SK-N-SH (cell line): ENCODE measurements at regions not wholly inside any gene's neighbourhood (a gene's known extent, or its start where the extent isn't known, plus 50 kb on each side); places are given as distances from the start of the nearest gene placed in this dataset.

Experiments used
- CTCF ChIA-PET: fragments of 300-600, 350-600 bp; formaldehyde crosslinking; extraction: SDS; loops from one replicate; lab custom pipeline; 2021; lab: Yijun Ruan, JAX
- POLR2A ChIA-PET: fragments of 350-600 bp; sonication (Branson Sonifier 250); formaldehyde crosslinking; extraction: SDS; loops from one replicate; lab custom pipeline; 2020; ENCODE audit warnings: antibody characterized with exemption, inconsistent platforms; lab: Yijun Ruan, JAX
- DNase-seq: peaks from one replicate; pipeline ENCODE4 v3.0.0; 2012
- H2AFZ ChIP-seq: fragments of 200-600 bp; sonication (generic); 2 replicates; pipeline ENCODE4 v1.8.1; 2016; ENCODE audit warnings: antibody characterized with exemption, mild to moderate bottlenecking, low read depth
- H3F3A ChIP-seq: fragments of 200-600 bp; sonication (generic); replicated peaks from 2 replicates; pipeline ENCODE3; 2016; ENCODE audit warnings: antibody characterized with exemption, mild to moderate bottlenecking; ENCODE audit not compliant: insufficient read depth
- H3K27ac ChIP-seq, 2 experiments: fragments of 200-500 bp in 1 of 2; fragments of 200-600 bp in 1 of 2; sonication (Bioruptor generic) in 1 of 2; sonication (generic), shearing (Covaris generic) in 1 of 2; 2 replicates each; pipeline versions ENCODE4 v1.5.1 to v1.6.1; 2014 to 2016; ENCODE audit warnings: low read depth in 2 of 2, inconsistent platforms in 1 of 2, low read length in 1 of 2, mild to moderate bottlenecking in 1 of 2, mixed read lengths in 1 of 2
- H3K27me3 ChIP-seq: fragments of 200-600 bp; sonication (generic), shearing (Covaris generic); 2 replicates; pipeline ENCODE4 v1.6.1; 2016; ENCODE audit warnings: mixed run types; ENCODE audit not compliant: insufficient read depth
- H3K36me3 ChIP-seq, 2 experiments: fragments of 200-500 bp in 1 of 2; fragments of 200-600 bp in 1 of 2; sonication (Bioruptor generic) in 1 of 2; sonication (generic) in 1 of 2; replicated peaks in 1 of 2; 2 replicates each; pipeline versions ENCODE3 to v1.5.1; 2014 to 2016; ENCODE audit warnings: low read length in 1 of 2, mild to moderate bottlenecking in 1 of 2; ENCODE audit not compliant: insufficient read depth in 2 of 2, control insufficient read depth in 1 of 2
- H3K4me1 ChIP-seq, 2 experiments: fragments of 200-500 bp in 1 of 2; fragments of 200-600 bp in 1 of 2; sonication (Bioruptor generic) in 1 of 2; sonication (generic), shearing (Covaris generic) in 1 of 2; 2 replicates each; pipeline versions ENCODE4 v1.5.1 to v1.6.1; 2014 to 2016; ENCODE audit warnings: low read depth in 1 of 2, low read length in 1 of 2, mixed run types in 1 of 2; ENCODE audit not compliant: insufficient read depth in 2 of 2, control insufficient read depth in 1 of 2
- H3K4me2 ChIP-seq: fragments of 200-600 bp; sonication (generic), shearing (Covaris generic); 2 replicates; pipeline ENCODE4 v1.6.1; 2017; ENCODE audit warnings: mixed run types
- H3K4me3 ChIP-seq, 2 experiments: fragments of 200-500 bp in 1 of 2; fragments of 200-600 bp in 1 of 2; sonication (Bioruptor generic) in 1 of 2; sonication (generic), shearing (Covaris generic) in 1 of 2; 2 replicates each; pipeline versions ENCODE4 v1.5.1 to v1.8.1; 2014 to 2016; ENCODE audit warnings: low read depth in 2 of 2, inconsistent platforms in 1 of 2, low read length in 1 of 2, mild to moderate bottlenecking in 1 of 2, mixed read lengths in 1 of 2, moderate library complexity in 1 of 2
- H3K79me2 ChIP-seq: fragments of 200-600 bp; sonication (generic); 2 replicates; pipeline ENCODE4 v1.8.1; 2017; ENCODE audit warnings: mild to moderate bottlenecking; ENCODE audit not compliant: insufficient read depth
- H3K9ac ChIP-seq: fragments of 200-600 bp; sonication (generic); 2 replicates; pipeline ENCODE4 v1.6.1; 2017; ENCODE audit warnings: mixed run types
- H3K9me2 ChIP-seq: fragments of 200-600 bp; sonication (generic); 2 replicates; pipeline ENCODE4 v1.6.1; 2017; ENCODE audit warnings: mixed run types
- H3K9me3 ChIP-seq: fragments of 200-600 bp; sonication (generic); 2 replicates; pipeline ENCODE4 v1.6.1; 2017; ENCODE audit warnings: mixed run types, mild to moderate bottlenecking, moderate library complexity
- H4K20me1 ChIP-seq: fragments of 200-600 bp; sonication (generic); 2 replicates; pipeline ENCODE4 v1.6.1; 2017; ENCODE audit warnings: mild to moderate bottlenecking, mixed run types; ENCODE audit not compliant: insufficient read depth
- CHD2 ChIP-seq: fragments of 150-350 bp; IDR thresholded peaks from 2 replicates; pipeline ENCODE4 v1.6.1; 2018; ENCODE audit warnings: low read length; ENCODE audit not compliant: partially characterized antibody
- ELF1 ChIP-seq: IDR thresholded peaks from 2 replicates; pipeline ENCODE4 v1.4.0; 2012
- EP300 ChIP-seq, 2 experiments: IDR thresholded peaks; 2 replicates each; pipeline versions ENCODE4 v1.4.0 to v1.6.1; 2012; ENCODE audit warnings: borderline replicate concordance in 1 of 2, low read depth in 1 of 2, low read length in 1 of 2
- EZH2phosphoT487 ChIP-seq: fragments of 200-600 bp; sonication (generic); IDR thresholded peaks from 2 replicates; pipeline ENCODE4 v1.6.1; 2017; ENCODE audit warnings: low read depth, mixed run types, mild to moderate bottlenecking, antibody characterized with exemption, moderate library complexity, borderline replicate concordance
- FOXM1 ChIP-seq: IDR thresholded peaks from 2 replicates; pipeline ENCODE4 v1.4.0; 2012; ENCODE audit warnings: low read depth, mild to moderate bottlenecking
- GABPA ChIP-seq: IDR thresholded peaks from 2 replicates; pipeline ENCODE4 v1.4.0; 2012; ENCODE audit warnings: low read depth, mild to moderate bottlenecking
- NRF1 ChIP-seq: IDR thresholded peaks from 2 replicates; pipeline ENCODE4 v1.6.1; 2012; ENCODE audit warnings: low read depth, mild to moderate bottlenecking, low read length
- POLR2AphosphoS5 ChIP-seq: IDR thresholded peaks from 2 replicates; pipeline ENCODE4 v1.6.1; 2012; ENCODE audit warnings: low read depth, low read length
- REST ChIP-seq: IDR thresholded peaks from 2 replicates; pipeline ENCODE4 v1.6.1; 2012; ENCODE audit warnings: mild to moderate bottlenecking, low read depth, low read length, moderate library complexity
- RFX5 ChIP-seq: IDR thresholded peaks from 2 replicates; pipeline ENCODE4 v1.6.1; 2012; ENCODE audit warnings: mild to moderate bottlenecking, improper control_type of control experiment, low read length
- SMC3 ChIP-seq: IDR thresholded peaks from 2 replicates; pipeline ENCODE4 v1.6.1; 2012; ENCODE audit warnings: low read depth, low read length, improper control_type of control experiment
- TAF1 ChIP-seq: IDR thresholded peaks from 2 replicates; pipeline ENCODE4 v1.6.1; 2012; ENCODE audit warnings: low read depth, mild to moderate bottlenecking, low read length, moderate library complexity, borderline replicate concordance
- TCF12 ChIP-seq: IDR thresholded peaks from 2 replicates; pipeline ENCODE4 v1.4.0; 2012
- ZBTB33 ChIP-seq: IDR thresholded peaks from 2 replicates; pipeline ENCODE4 v1.4.0; 2012; ENCODE audit warnings: low read depth, borderline replicate concordance
- WGBS: methylation state at CpG from one replicate; pipeline ENCODE4 v1.1.6; 2017; ENCODE audit warnings: low lambda C conversion rate; 5-methylcytosine and 5-hydroxymethylcytosine counted together
- TF ChIP-seq, protein P1 (sequence below): fragments of 150-350 bp; IDR thresholded peaks from 2 replicates; pipeline ENCODE4 v1.6.1; 2017; ENCODE audit warnings: antibody characterized with exemption, low read length, low read depth, borderline replicate concordance

- CTCF ChIA-PET = interaction anchor here (0.9 to 1.3 kb wide), 4 partner anchors 19 to 66 kb away, joined by 3 to 7 read pairs (median 3); no protein-coding TSS in a partner anchor
- WGBS = 60% methylated on average over 2 of the region's 2 CpGs
Measured at GRCh38 chr4:153061971-153062370, 125.8 kb downstream of the FHDC1 start.

More at GRCh38 chr4:153061971-153062370, 125.8 kb downstream of the FHDC1 start:
- DNase-seq = no peak
- Histone ChIP-seq H3K27me3 (peaks cover 18% of the 10 kb centered on the region), H3F3A (no peaks in the 10 kb centered on the region), H3K9ac (no peak overlapping the region), H3K79me2 (no peaks in the 10 kb centered on the region), H4K20me1 (no peaks in the 10 kb centered on the region), H3K9me3 (no peaks in the 10 kb centered on the region), H3K9me2 (no peaks in the 10 kb centered on the region), H3K4me1 (peaks cover 0 to 2% of the 10 kb centered on the region in 2 experiments; a peak in 1 of 4 replicates), H3K36me3 (no peaks in the 10 kb centered on the region), H3K27ac (no peak overlapping the region), H3K4me3 (no peak overlapping the region), H2AFZ (no peak overlapping the region), H3K4me2 (no peak overlapping the region)
- TF ChIP-seq, protein P1, sequence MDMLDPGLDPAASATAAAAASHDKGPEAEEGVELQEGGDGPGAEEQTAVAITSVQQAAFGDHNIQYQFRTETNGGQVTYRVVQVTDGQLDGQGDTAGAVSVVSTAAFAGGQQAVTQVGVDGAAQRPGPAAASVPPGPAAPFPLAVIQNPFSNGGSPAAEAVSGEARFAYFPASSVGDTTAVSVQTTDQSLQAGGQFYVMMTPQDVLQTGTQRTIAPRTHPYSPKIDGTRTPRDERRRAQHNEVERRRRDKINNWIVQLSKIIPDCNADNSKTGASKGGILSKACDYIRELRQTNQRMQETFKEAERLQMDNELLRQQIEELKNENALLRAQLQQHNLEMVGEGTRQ = no peak
- no peak for TF ChIP-seq GABPA
- no peak for TF ChIP-seq CHD2
- no peak for TF ChIP-seq EP300 (IDR thresholded peaks at IDR 0.05; ENCODE audit: borderline replicate concordance in 1 of 2, low read depth in 1 of 2, low read length in 1 of 2)
- TF ChIP-seq TCF12 = no peak
- no peak for TF ChIP-seq ZBTB33
- no peak for TF ChIP-seq SMC3
- no peak for TF ChIP-seq REST
- TF ChIP-seq ELF1 = no peak
- no peak for TF ChIP-seq RFX5
- TF ChIP-seq TAF1 = no peak
- no peak for TF ChIP-seq EZH2phosphoT487
- TF ChIP-seq NRF1 = no peak
- TF ChIP-seq POLR2AphosphoS5 = no peak
- no peak for TF ChIP-seq FOXM1
- POLR2A ChIA-PET = no interaction called here
